ENCODE measurements at regions not wholly inside any gene's neighbourhood (a gene's known extent, or its start where the extent isn't known, plus 50 kb on each side); places are given as distances from the start of the nearest gene placed in this dataset.
"Not testable (repeated sequence)": the region's sequence is repeated elsewhere in the genome, so short reads cannot be mapped to it uniquely, and the experiment has no call there.

GRCh38 chr13:56457535-56458190 lies 683.1 kb upstream of the PRR20A start:
- no peak overlapping the region for H3K27ac Mint-ChIP-seq
- H3K36me3 Mint-ChIP-seq, result no peaks in the 10 kb centered on the region
- TF ChIP-seq CTCF (conservative IDR thresholded peaks at IDR 0.05), result no peak
- H3K4me3 Mint-ChIP-seq, result no peak overlapping the region
- H3K4me1 Mint-ChIP-seq (ENCODE audit: unreplicated experiment), result no peaks in the 10 kb centered on the region
- DNase-seq (ENCODE audit: extremely low spot score, unreplicated experiment), result no peak
- H3K27me3 Mint-ChIP-seq, result no peaks in the 10 kb centered on the region
- no peaks in the 10 kb centered on the region for H3K9me3 Mint-ChIP-seq

GRCh38 chr13:56459286-56459685 lies 681.4 kb upstream of the PRR20A start:
- no peak for TF ChIP-seq CTCF (conservative IDR thresholded peaks at IDR 0.05)
- Mint-ChIP-seq H3K4me3 (no peak overlapping the region), H3K27ac (no peak overlapping the region), H3K9me3 (peaks cover 3% of the 10 kb centered on the region), H3K36me3 (no peaks in the 10 kb centered on the region), H3K27me3 (no peaks in the 10 kb centered on the region), H3K4me1 (ENCODE audit: unreplicated experiment) (no peaks in the 10 kb centered on the region)
- no peak for DNase-seq (ENCODE audit: extremely low spot score, unreplicated experiment)

GRCh38 chr13:56501750-56502149 lies 639.0 kb upstream of the PRR20A start:
- H3K4me1 Mint-ChIP-seq (ENCODE audit: unreplicated experiment), result no peaks in the 10 kb centered on the region
- no peak for TF ChIP-seq CTCF (conservative IDR thresholded peaks at IDR 0.05)
- no peaks in the 10 kb centered on the region for H3K27me3 Mint-ChIP-seq
- H3K27ac Mint-ChIP-seq, result no peak overlapping the region
- DNase-seq (ENCODE audit: extremely low spot score, unreplicated experiment), result no peak
- no peaks in the 10 kb centered on the region for H3K36me3 Mint-ChIP-seq
- no peak overlapping the region for H3K4me3 Mint-ChIP-seq
- H3K9me3 Mint-ChIP-seq, result no peaks in the 10 kb centered on the region

- no peak overlapping the region for H3K4me3 Mint-ChIP-seq
- no peaks in the 10 kb centered on the region for H3K9me3 Mint-ChIP-seq
- H3K27me3 Mint-ChIP-seq, result no peaks in the 10 kb centered on the region
- no peak for DNase-seq (ENCODE audit: extremely low spot score, unreplicated experiment)
- no peaks in the 10 kb centered on the region for H3K36me3 Mint-ChIP-seq
- no peak for TF ChIP-seq CTCF (conservative IDR thresholded peaks at IDR 0.05)
- H3K4me1 Mint-ChIP-seq (ENCODE audit: unreplicated experiment), result no peaks in the 10 kb centered on the region
- H3K27ac Mint-ChIP-seq, result no peak overlapping the region
These were observed 629.9 kb upstream of the PRR20A start for GRCh38 chr13:56510836-56511235.

- not testable (repeated sequence) for H3K36me3 Mint-ChIP-seq; H3K27me3 Mint-ChIP-seq; H3K27ac Mint-ChIP-seq; H3K4me1 Mint-ChIP-seq (ENCODE audit: unreplicated experiment); H3K4me3 Mint-ChIP-seq; H3K9me3 Mint-ChIP-seq; DNase-seq (ENCODE audit: extremely low spot score, unreplicated experiment)
These were observed 628.4 kb upstream of the PRR20A start for GRCh38 chr13:56512336-56512735.

- Mint-ChIP-seq H3K36me3 (no peaks in the 10 kb centered on the region), H3K9me3 (no peaks in the 10 kb centered on the region), H3K4me1 (ENCODE audit: unreplicated experiment) (no peaks in the 10 kb centered on the region), H3K4me3 (no peak overlapping the region), H3K27ac (no peak overlapping the region), H3K27me3 (no peaks in the 10 kb centered on the region)
- no peak for TF ChIP-seq CTCF (conservative IDR thresholded peaks at IDR 0.05)
- no peak for DNase-seq (ENCODE audit: extremely low spot score, unreplicated experiment)
These were observed 625.3 kb upstream of the PRR20A start for GRCh38 chr13:56515441-56515840.

Measured in type B pancreatic cell (in vitro differentiated cells).